Panc1 (cell line): ENCODE measurements at regions not wholly inside any gene's neighbourhood (a gene's known extent, or its start where the extent isn't known, plus 50 kb on each side); places are given as distances from the start of the nearest gene placed in this dataset.

ENCODE experiments used
- ATAC-seq: fragments of 200-7000 bp; cut with Tn5 transposase; 2 replicates; pipeline ENCODE4 v1.9.1; 2020; ENCODE audit warnings: mild to moderate bottlenecking, moderate library complexity
- BruUV-seq: library from RNA; stranded (reverse); fragments of 400-500 nt; replicated peaks from 2 replicates; lab custom pipeline; 2021; lab: Mats Ljungman, UMichigan
- CTCF ChIA-PET: fragments of 300-600 bp; sonication (Branson Sonifier 250); formaldehyde crosslinking; loops from one replicate; lab custom pipeline; 2022; ENCODE audit warnings: antibody characterized with exemption; lab: Charles Lee
- POLR2A ChIA-PET: fragments of 300-600 bp; sonication (Branson Sonifier 250); formaldehyde crosslinking; loops from one replicate; lab custom pipeline; 2022; ENCODE audit warnings: antibody characterized with exemption; lab: Charles Lee
- DNase-seq: peaks from one replicate; pipeline ENCODE4 v3.0.0-alpha.2; 2010; ENCODE audit warnings: low read depth, low spot score
- H3K27ac ChIP-seq: 2 replicates; pipeline ENCODE4 v1.5.1; 2011; ENCODE audit warnings: mild to moderate bottlenecking, low read length, inconsistent platforms
- H3K27me3 ChIP-seq: fragments of 200-500 bp; sonication (Bioruptor generic); 2 replicates; pipeline ENCODE4 v1.6.0; 2014; ENCODE audit warnings: low read length, inconsistent platforms; ENCODE audit not compliant: control insufficient read depth, insufficient read depth
- H3K36me3 ChIP-seq: fragments of 200-500 bp; sonication (Bioruptor generic); 2 replicates; pipeline ENCODE4 v1.5.1; 2014; ENCODE audit warnings: inconsistent platforms, mild to moderate bottlenecking, low read length, moderate library complexity; ENCODE audit not compliant: control insufficient read depth, insufficient read depth
- H3K4me1 ChIP-seq: 2 replicates; pipeline ENCODE4 v1.5.1; 2011; ENCODE audit warnings: inconsistent platforms, mild to moderate bottlenecking, low read length, moderate library complexity; ENCODE audit not compliant: control insufficient read depth, insufficient read depth
- H3K4me3 ChIP-seq, 2 experiments: 2 replicates each; pipeline ENCODE4 v1.5.1; 2011 to 2012; ENCODE audit warnings: low read depth in 2 of 2, low read length in 2 of 2, mild to moderate bottlenecking in 2 of 2, inconsistent platforms in 1 of 2, moderate library complexity in 1 of 2
- H3K9me3 ChIP-seq: fragments of 200-500 bp; sonication (Bioruptor generic); 2 replicates; pipeline ENCODE4 v1.5.1; 2014; ENCODE audit warnings: low read depth, mild to moderate bottlenecking, inconsistent platforms, low read length, moderate library complexity; ENCODE audit not compliant: control insufficient read depth, insufficient read depth
- CTCF ChIP-seq: fragments of 450-650 bp; IDR thresholded peaks from 2 replicates; pipeline ENCODE4 v1.5.1; 2017; ENCODE audit warnings: mild to moderate bottlenecking
- POLR2AphosphoS5 ChIP-seq: IDR thresholded peaks from 2 replicates; pipeline ENCODE4 v1.6.1; 2012; ENCODE audit warnings: mild to moderate bottlenecking, low read depth, low read length, moderate library complexity
- REST ChIP-seq, 2 experiments: IDR thresholded peaks; 2 replicates each; pipeline ENCODE4 v1.6.1; 2011 to 2012; ENCODE audit warnings: low read depth in 2 of 2, control low read depth in 1 of 2, low read length in 1 of 2, mild to moderate bottlenecking in 1 of 2, moderate library complexity in 1 of 2; ENCODE audit not compliant: insufficient read depth in 1 of 2
- SIN3A ChIP-seq: IDR thresholded peaks from 2 replicates; pipeline ENCODE4 v1.6.1; 2012; ENCODE audit warnings: low read depth, mild to moderate bottlenecking, low read length, moderate library complexity, borderline replicate concordance; ENCODE audit not compliant: insufficient read depth
- TCF7L2 ChIP-seq: IDR thresholded peaks from 2 replicates; pipeline ENCODE4 v1.6.1; 2011; ENCODE audit warnings: mild to moderate bottlenecking, low read depth, low read length, inconsistent platforms
- in situ Hi-C: cut with HindIII; loops from 2 replicates; pipeline ENCODE4 v1.10.0; 2016; ENCODE audit warnings: low sequenced_read_pairs, low pct_unique_long_range_greater_than_20kb
- intact Hi-C: fragments of 100-400 bp; cut with micrococcal nuclease; formaldehyde crosslinking; loops from one replicate; pipeline ENCODE4 v1.10.0; 2022; ENCODE audit not compliant: unreplicated experiment

GRCh38 chr16:17632667-17633066, 161.9 kb upstream of the XYLT1 start:
- no peak for TF ChIP-seq CTCF
- no peak for TF ChIP-seq REST (IDR thresholded peaks at IDR 0.05; ENCODE audit: insufficient read depth in 1 of 2, low read depth in 2 of 2, low read length in 1 of 2)
- no peak for TF ChIP-seq POLR2AphosphoS5
- TF ChIP-seq TCF7L2: no peak
- no peak for TF ChIP-seq SIN3A
- no peaks in the 10 kb centered on the region for H3K36me3 ChIP-seq
- ATAC-seq (no peak), DNase-seq (no peak)
- no peak overlapping the region for H3K4me3 ChIP-seq
- H3K9me3 ChIP-seq: no peaks in the 10 kb centered on the region
- H3K4me1 ChIP-seq: no peaks in the 10 kb centered on the region
- POLR2A ChIA-PET: no interaction called here
- H3K27me3 ChIP-seq: peaks cover 4% of the 10 kb centered on the region; the same call in 1 of the 2 replicates
- no TSS peak for BruUV-seq
- H3K27ac ChIP-seq: no peak overlapping the region
- intact Hi-C loops (no loop called here), in situ Hi-C loops (no loop called here)
- CTCF ChIA-PET: no interaction called here

GRCh38 chr16:17629936-17630335, 159.2 kb upstream of the XYLT1 start:
- peaks cover 4% of the 10 kb centered on the region; the same call in 1 of the 2 replicates for H3K9me3 ChIP-seq
- no TSS peak for BruUV-seq
- H3K4me1 ChIP-seq: no peaks in the 10 kb centered on the region
- no peak for TF ChIP-seq TCF7L2
- no peak for TF ChIP-seq REST (IDR thresholded peaks at IDR 0.05; ENCODE audit: insufficient read depth in 1 of 2, low read depth in 2 of 2, low read length in 1 of 2)
- no peak for TF ChIP-seq POLR2AphosphoS5
- TF ChIP-seq CTCF: no peak
- TF ChIP-seq SIN3A: no peak
- no peak for ATAC-seq
- no peak overlapping the region for H3K27ac ChIP-seq
- intact Hi-C loops: no loop called here
- H3K27me3 ChIP-seq: no peaks in the 10 kb centered on the region
- in situ Hi-C loops: no loop called here
- no peaks in the 10 kb centered on the region for H3K36me3 ChIP-seq
- ChIA-PET POLR2A (no interaction called here), CTCF (no interaction called here)
- H3K4me3 ChIP-seq: no peak overlapping the region
- no peak for DNase-seq
